ENCODE measurements at regions not wholly inside any gene's neighbourhood (a gene's known extent, or its start where the extent isn't known, plus 50 kb on each side); places are given as distances from the start of the nearest gene placed in this dataset.

DNA sequence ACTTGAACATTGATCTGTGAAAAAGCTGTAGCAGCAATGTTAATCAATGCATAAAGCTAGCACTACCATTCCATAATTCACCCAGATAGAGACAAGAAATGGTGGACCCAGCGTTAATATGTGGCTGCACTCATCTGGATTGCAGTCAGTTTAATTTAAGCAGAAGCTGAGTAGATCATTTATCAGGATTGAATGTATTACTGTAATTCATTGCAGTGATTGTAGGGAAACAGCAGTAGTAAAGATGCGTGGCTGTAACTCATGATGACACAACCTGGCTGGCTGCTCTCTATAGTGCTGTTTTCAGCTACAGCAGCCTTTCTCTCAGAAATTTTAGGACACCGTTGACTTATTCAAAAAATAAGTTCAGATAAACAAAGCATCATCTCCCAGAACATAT is 499.5 kb upstream of the SLITRK6 start:
- dilution Hi-C loops (cut with MboI; ENCODE audit: extremely low pct_ligation_motif_present, low sequenced_read_pairs) (no loop called here), intact Hi-C loops (cut with micrococcal nuclease) (no loop called here)
- no peak overlapping the region for H2AFZ ChIP-seq (ENCODE audit: low read depth, low read length)
- H3K4me1 ChIP-seq (ENCODE audit: control insufficient read depth, extremely low read depth, insufficient read depth, low read length): no peaks in the 10 kb centered on the region
- H3K36me3 ChIP-seq (ENCODE audit: control insufficient read depth in 2 of 2, extremely low read depth in 1 of 2, insufficient read depth in 2 of 2, low read length in 2 of 2): no peaks in the 10 kb centered on the region
- DNase-seq (ENCODE audit: low read depth, low spot score): no peak
- TF ChIP-seq MYC (IDR thresholded peaks at IDR 0.05; ENCODE audit: low read depth, low read length) (no peak), JUN (IDR thresholded peaks at IDR 0.05; ENCODE audit: borderline replicate concordance, insufficient read depth, insufficient read length, low read depth) (no peak), EZH2 (IDR thresholded peaks at IDR 0.05; ENCODE audit: borderline replicate concordance, low read depth, low read length, severe bottlenecking) (no peak), POLR2AphosphoS5 (IDR thresholded peaks at IDR 0.05; ENCODE audit: insufficient read depth, low read depth, low read length) (no peak), GATA2 (IDR thresholded peaks at IDR 0.05; ENCODE audit: insufficient read depth, insufficient read length, low read depth, low read length) (no peak), CTCF (IDR thresholded peaks at IDR 0.05; ENCODE audit: extremely low read depth in 1 of 2, insufficient read depth in 1 of 2, low read depth in 1 of 2, low read length in 2 of 2) (no peak), POLR2A (IDR thresholded peaks at IDR 0.05; ENCODE audit: low read depth, low read length) (no peak), FOS (IDR thresholded peaks at IDR 0.05; ENCODE audit: borderline replicate concordance, insufficient read depth, low read length) (no peak)
- TF ChIP-seq, protein P1, sequence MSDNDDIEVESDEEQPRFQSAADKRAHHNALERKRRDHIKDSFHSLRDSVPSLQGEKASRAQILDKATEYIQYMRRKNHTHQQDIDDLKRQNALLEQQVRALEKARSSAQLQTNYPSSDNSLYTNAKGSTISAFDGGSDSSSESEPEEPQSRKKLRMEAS (IDR thresholded peaks at IDR 0.05; ENCODE audit: insufficient read depth, insufficient read length): no peak
- H3K27me3 ChIP-seq (ENCODE audit: control insufficient read depth in 2 of 2, insufficient read depth in 2 of 2, low read length in 2 of 2): no peaks in the 10 kb centered on the region
- CTCF ChIA-PET: no interaction called here
- peaks cover 2% of the 10 kb centered on the region for H3K9me3 ChIP-seq (replicated peaks; ENCODE audit: control insufficient read depth, insufficient read depth, low read length)
- no TSS peak for BruUV-seq (replicated peaks)
- no peaks in the 10 kb centered on the region for H4K20me1 ChIP-seq (replicated peaks; ENCODE audit: control insufficient read depth, extremely low read depth, insufficient read depth, low read length)
- H3K4me3 ChIP-seq (replicated peaks in 1 of 3; ENCODE audit: insufficient read depth in 1 of 3, low read depth in 1 of 3, low read length in 3 of 3): no peak overlapping the region
- H3K4me2 ChIP-seq (ENCODE audit: insufficient read depth, low read length): no peak overlapping the region
- H3K9me1 ChIP-seq (replicated peaks; ENCODE audit: control insufficient read depth, extremely low read depth, insufficient read depth, low read length): no peaks in the 10 kb centered on the region
- no peak overlapping the region for H3K27ac ChIP-seq (ENCODE audit: insufficient read depth, low read depth, low read length)
- POLR2A ChIA-PET: no interaction called here
- H3K9ac ChIP-seq (replicated peaks; ENCODE audit: extremely low read depth, insufficient read depth, low read length): no peak overlapping the region
- FAIRE-seq: no peak
- H3K79me2 ChIP-seq (ENCODE audit: control insufficient read depth, insufficient read depth, low read length): no peaks in the 10 kb centered on the region
